ENCODE measurements at regions not wholly inside any gene's neighbourhood (a gene's known extent, or its start where the extent isn't known, plus 50 kb on each side); places are given as distances from the start of the nearest gene placed in this dataset.

DNA sequence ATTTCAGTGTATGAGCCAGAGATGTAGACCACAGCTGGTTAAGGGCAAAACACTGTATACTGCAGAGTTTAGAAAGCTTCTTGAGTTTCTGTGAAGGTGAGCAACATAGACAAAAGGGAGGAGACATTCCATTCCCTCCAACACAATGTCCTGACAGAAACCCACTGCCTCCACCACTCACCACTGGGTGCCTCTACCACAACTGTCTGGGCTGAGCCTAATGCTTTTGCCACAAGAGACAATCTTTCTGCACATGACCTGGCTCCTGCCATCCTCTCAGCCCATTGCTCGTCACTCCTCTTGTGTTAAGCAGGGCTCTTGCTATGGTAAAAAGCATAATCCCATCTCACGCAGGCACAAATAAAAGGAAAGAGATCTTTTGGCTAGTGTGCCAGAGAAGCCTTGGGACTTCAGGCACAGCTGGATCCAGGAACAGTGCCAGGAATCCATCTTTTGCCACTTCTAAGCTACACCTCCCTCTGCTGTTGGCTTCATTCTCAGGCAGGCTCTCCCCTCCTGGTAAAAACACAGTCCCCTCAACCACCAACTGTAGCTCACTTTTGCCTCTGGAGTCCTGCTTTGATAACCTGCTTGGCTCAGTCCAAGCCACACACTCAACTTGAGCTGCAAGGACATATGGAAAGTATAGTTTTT lies 140.6 kb upstream of the PRR20G start:
- ChIA-PET CTCF (no interaction called here), POLR2A (no interaction called here)
- Histone ChIP-seq H3K4me3 (ENCODE audit: control extremely low read depth in 1 of 5, extremely low read depth in 1 of 5, insufficient read depth in 1 of 5, low read depth in 2 of 5, low read length in 4 of 5) (no peak overlapping the region), H3K79me2 (ENCODE audit: control insufficient read depth, insufficient read depth, low read length) (no peaks in the 10 kb centered on the region), H3K27ac (ENCODE audit: low read length in 2 of 2) (no peak overlapping the region), H4K20me1 (ENCODE audit: control insufficient read depth, insufficient read depth, low read length, poor library complexity, severe bottlenecking) (no peaks in the 10 kb centered on the region), H3K9me3 (ENCODE audit: control extremely low read depth in 1 of 3, control insufficient read depth in 2 of 3, insufficient read depth in 1 of 3, low read length in 2 of 3) (no peaks in the 10 kb centered on the region), H3K9ac (ENCODE audit: low read length) (no peak overlapping the region), H3K27me3 (replicated peaks in 1 of 4; ENCODE audit: control extremely low read depth in 1 of 4, control insufficient read depth in 3 of 4, insufficient read depth in 4 of 4, low read length in 3 of 4) (peaks cover 0 to 9% (median 6%) of the 10 kb centered on the region in 4 experiments), H3K36me3 (replicated peaks in 1 of 2; ENCODE audit: control extremely low read depth in 1 of 2, control insufficient read depth in 1 of 2, extremely low read depth in 1 of 2, insufficient read depth in 2 of 2, low read length in 1 of 2) (no peaks in the 10 kb centered on the region), H3K4me1 (ENCODE audit: control insufficient read depth in 2 of 2, insufficient read depth in 2 of 2, low read length in 2 of 2) (no peaks in the 10 kb centered on the region), H3K4me2 (replicated peaks; ENCODE audit: low read depth, low read length, poor library complexity, severe bottlenecking) (no peak overlapping the region), H2AFZ (ENCODE audit: insufficient read depth, low read depth, low read length, poor library complexity, severe bottlenecking) (no peak overlapping the region)
- ATAC-seq (ENCODE audit: low read depth) (no peak), DNase-seq (no peak)
- Mint-ChIP-seq H3K4me1 (no peaks in the 10 kb centered on the region), H3K27ac (no peak overlapping the region), H3K9me3 (ENCODE audit: insufficient read depth) (no peaks in the 10 kb centered on the region), H3K27me3 (peaks cover 56% of the 10 kb centered on the region), H3K4me3 (no peak overlapping the region)
- TF ChIP-seq EZH2 (IDR thresholded peaks at IDR 0.05; ENCODE audit: borderline replicate concordance, insufficient read depth, low read depth, low read length, poor library complexity, severe bottlenecking), result no peak
- TF ChIP-seq, protein P1, sequence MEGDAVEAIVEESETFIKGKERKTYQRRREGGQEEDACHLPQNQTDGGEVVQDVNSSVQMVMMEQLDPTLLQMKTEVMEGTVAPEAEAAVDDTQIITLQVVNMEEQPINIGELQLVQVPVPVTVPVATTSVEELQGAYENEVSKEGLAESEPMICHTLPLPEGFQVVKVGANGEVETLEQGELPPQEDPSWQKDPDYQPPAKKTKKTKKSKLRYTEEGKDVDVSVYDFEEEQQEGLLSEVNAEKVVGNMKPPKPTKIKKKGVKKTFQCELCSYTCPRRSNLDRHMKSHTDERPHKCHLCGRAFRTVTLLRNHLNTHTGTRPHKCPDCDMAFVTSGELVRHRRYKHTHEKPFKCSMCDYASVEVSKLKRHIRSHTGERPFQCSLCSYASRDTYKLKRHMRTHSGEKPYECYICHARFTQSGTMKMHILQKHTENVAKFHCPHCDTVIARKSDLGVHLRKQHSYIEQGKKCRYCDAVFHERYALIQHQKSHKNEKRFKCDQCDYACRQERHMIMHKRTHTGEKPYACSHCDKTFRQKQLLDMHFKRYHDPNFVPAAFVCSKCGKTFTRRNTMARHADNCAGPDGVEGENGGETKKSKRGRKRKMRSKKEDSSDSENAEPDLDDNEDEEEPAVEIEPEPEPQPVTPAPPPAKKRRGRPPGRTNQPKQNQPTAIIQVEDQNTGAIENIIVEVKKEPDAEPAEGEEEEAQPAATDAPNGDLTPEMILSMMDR (IDR thresholded peaks at IDR 0.05), result no peak
- intact Hi-C loops (cut with micrococcal nuclease), result no loop called here
- 100% methylated on average over 2 of the region's 2 CpGs for WGBS (ENCODE audit: insufficient coverage)

DNA sequence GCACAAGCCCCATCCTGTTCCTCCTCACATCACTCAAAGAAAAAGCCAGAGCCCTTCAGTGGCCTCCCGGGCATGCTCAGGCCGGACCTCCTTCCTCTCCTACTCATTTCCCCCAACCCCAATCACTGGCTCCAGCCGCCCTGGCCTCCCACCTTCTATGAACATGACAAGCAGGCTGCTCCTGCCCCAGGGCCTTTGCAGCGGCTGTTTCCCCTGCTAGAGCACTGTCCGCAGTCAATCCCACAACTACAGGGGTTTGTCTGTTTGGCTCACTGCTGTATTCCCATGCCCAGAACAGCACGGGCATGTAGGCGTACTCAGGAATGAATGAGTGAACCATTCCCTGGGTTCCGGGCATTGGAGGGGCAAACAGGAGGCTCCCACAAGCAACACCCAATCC lies 139.8 kb upstream of the PRR20G start:
- no peaks in the 10 kb centered on the region for H4K20me1 ChIP-seq (ENCODE audit: control insufficient read depth, insufficient read depth, low read length, poor library complexity, severe bottlenecking)
- ATAC-seq (ENCODE audit: low read depth) (no peak), DNase-seq (no peak)
- ChIA-PET CTCF (no interaction called here), POLR2A (no interaction called here)
- Mint-ChIP-seq H3K4me3 (no peak overlapping the region), H3K9me3 (ENCODE audit: insufficient read depth) (no peaks in the 10 kb centered on the region), H3K27me3 (peaks cover 56% of the 10 kb centered on the region), H3K27ac (no peak overlapping the region), H3K4me1 (no peaks in the 10 kb centered on the region)
- H2AFZ ChIP-seq (ENCODE audit: insufficient read depth, low read depth, low read length, poor library complexity, severe bottlenecking), result no peak overlapping the region
- WGBS (ENCODE audit: insufficient coverage), result 70% methylated on average over 8 of the region's 8 CpGs
- H3K4me2 ChIP-seq (replicated peaks; ENCODE audit: low read depth, low read length, poor library complexity, severe bottlenecking), result no peak overlapping the region
- no peaks in the 10 kb centered on the region for H3K36me3 ChIP-seq (replicated peaks in 1 of 2; ENCODE audit: control extremely low read depth in 1 of 2, control insufficient read depth in 1 of 2, extremely low read depth in 1 of 2, insufficient read depth in 2 of 2, low read length in 1 of 2)
- H3K27ac ChIP-seq (ENCODE audit: low read length in 2 of 2), result no peak overlapping the region
- no peaks in the 10 kb centered on the region for H3K4me1 ChIP-seq (ENCODE audit: control insufficient read depth in 2 of 2, insufficient read depth in 2 of 2, low read length in 2 of 2)
- H3K27me3 ChIP-seq (replicated peaks in 1 of 4; ENCODE audit: control extremely low read depth in 1 of 4, control insufficient read depth in 3 of 4, insufficient read depth in 4 of 4, low read length in 3 of 4), result peaks cover 0 to 9% (median 6%) of the 10 kb centered on the region in 4 experiments
- H3K4me3 ChIP-seq (ENCODE audit: control extremely low read depth in 1 of 5, extremely low read depth in 1 of 5, insufficient read depth in 1 of 5, low read depth in 2 of 5, low read length in 4 of 5), result no peak overlapping the region
- intact Hi-C loops (cut with micrococcal nuclease), result no loop called here
- no peaks in the 10 kb centered on the region for H3K9me3 ChIP-seq (ENCODE audit: control extremely low read depth in 1 of 3, control insufficient read depth in 2 of 3, insufficient read depth in 1 of 3, low read length in 2 of 3)
- TF ChIP-seq, protein P1 (IDR thresholded peaks at IDR 0.05), result no peak
- TF ChIP-seq EZH2 (IDR thresholded peaks at IDR 0.05; ENCODE audit: borderline replicate concordance, insufficient read depth, low read depth, low read length, poor library complexity, severe bottlenecking), result no peak
- no peak overlapping the region for H3K9ac ChIP-seq (ENCODE audit: low read length)
- no peaks in the 10 kb centered on the region for H3K79me2 ChIP-seq (ENCODE audit: control insufficient read depth, insufficient read depth, low read length)
